GM12874 (cell line): ENCODE measurements at regions not wholly inside any gene's neighbourhood (a gene's known extent, or its start where the extent isn't known, plus 50 kb on each side); places are given as distances from the start of the nearest gene placed in this dataset.

Source experiments
- CTCF ChIP-seq: IDR thresholded peaks from 2 replicates; pipeline ENCODE4 v1.5.1; 2011; ENCODE audit warnings: low read depth, mild to moderate bottlenecking, control low read depth, low read length, moderate library complexity; ENCODE audit not compliant: insufficient read depth

DNA sequence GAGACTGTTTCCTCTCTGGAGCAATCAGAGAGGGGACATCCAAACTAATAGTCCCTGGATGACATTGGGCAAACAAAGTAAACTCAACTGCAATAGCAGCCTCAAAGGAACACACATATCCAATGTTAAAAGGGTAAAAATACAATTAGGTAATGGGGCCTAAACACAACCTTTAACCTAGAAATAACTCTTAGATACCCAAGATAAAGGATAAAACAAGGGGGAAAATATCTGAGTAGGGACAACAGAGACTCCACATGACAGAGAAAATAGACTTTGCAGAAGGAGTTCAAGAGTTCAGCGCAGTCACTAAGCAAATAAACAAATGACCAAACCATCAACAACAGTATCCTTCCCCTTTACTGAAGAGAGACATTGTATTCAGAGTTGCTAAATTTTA is 149.3 kb downstream of the FBXO4 start:
- TF ChIP-seq CTCF: no peak

GRCh38 chr5:42089705-42090104 is 164.6 kb downstream of the FBXO4 start:
- no peak for TF ChIP-seq CTCF

DNA sequence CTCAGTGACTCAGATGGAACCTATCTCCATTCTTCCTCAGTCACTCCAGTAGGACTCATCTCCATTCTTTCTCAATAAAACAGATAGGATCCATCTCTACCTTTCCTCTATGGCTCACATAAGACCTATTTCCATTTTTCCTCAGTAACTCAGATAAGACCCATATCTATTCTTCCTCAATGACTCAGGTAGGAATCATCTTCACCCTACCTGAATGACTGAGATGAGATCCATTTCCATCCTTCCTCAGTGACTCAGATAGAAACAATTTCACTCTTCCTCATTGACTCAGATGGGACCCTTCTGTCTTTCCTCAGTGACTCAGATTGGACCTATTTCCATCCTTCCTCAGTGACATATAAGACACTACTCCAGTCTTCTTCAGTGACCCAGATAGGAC is 165.1 kb downstream of the FBXO4 start:
- no peak for TF ChIP-seq CTCF

DNA sequence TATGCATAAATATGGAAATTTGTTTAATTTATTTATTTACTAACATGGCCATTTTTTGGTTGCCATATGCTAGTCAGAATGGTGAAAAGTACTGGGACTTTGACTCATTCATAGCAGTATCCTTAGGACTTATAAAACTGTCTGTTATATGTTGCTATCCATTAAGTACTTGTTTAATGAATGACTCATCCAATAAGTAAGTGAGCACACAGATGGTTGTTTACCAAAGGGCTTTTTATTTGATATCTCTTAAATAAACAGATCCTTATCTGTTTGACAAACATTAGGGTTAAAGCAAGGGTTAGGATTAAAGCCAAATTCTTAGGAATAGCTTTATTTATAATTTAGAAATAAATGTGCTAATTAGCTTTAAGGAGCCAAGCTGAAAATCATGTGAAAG is 183.4 kb downstream of the FBXO4 start:
- no peak for TF ChIP-seq CTCF

DNA sequence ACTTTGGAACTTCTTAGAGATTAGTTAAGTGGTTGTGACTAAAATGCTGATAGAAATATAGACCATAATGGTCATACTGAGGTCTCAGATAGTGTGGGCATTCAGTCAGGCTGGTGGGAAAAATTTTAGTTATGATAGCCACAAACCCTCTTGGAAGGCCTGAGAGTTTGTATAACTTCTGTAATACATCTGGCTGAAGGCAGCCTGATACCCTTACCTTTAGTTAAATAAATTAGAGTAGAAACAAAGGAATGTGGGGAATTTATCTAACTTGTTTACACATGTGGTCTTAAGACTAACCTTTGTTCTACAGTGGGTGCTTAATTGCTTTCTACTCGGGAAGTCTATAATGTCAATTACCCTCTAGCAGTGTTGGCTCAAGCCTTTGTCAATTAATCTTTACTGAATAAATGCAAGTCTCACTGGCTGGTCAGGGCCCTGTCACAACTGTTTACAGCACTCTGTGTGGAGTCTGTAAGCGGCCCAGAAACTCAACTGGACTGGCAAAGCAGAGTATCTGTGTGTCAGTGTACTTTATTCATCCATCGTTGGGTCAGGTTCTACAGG is 184.0 kb downstream of the FBXO4 start:
- TF ChIP-seq CTCF: no peak

DNA sequence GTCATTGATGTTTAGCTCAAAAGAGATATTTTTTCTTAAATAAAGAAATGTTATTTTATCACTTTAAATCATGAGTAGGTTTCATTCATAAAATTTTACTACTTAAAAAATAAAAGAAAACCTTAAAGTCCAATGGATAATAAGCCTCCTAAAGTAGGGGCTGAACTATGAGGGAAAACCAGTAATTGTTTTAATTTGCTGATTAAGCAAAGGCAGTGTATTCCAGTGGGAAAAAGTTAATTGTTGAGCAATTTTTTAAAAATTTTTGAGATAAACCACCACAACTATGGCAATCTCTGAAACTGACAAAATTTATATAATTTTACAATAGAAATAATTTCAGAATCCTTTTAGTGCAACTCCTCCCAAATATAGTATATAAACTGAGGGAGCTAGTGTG is 195.0 kb downstream of the FBXO4 start:
- TF ChIP-seq CTCF: no peak

DNA sequence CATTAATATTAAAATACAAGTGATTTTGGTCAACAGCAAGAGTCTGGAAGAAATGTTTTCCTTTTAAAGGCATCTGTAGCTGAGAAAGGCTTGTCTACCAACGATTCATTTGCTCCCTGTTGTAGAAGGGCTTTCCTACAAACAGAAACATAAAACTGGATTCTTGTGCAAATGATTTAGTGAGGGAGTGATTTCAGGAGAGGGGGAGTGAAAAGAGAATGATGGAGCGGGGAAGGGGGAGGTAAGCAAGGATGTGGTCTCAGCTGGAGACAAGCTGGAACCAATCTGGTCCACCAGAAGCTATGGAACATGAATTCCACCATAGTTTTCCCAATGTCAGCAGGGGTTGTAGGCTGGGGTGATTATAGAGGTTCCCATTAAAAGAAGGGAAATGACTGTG is 196.3 kb downstream of the FBXO4 start:
- TF ChIP-seq CTCF: no peak
